Type B pancreatic cell (in vitro differentiated cells): ENCODE measurements at regions not wholly inside any gene's neighbourhood (a gene's known extent, or its start where the extent isn't known, plus 50 kb on each side); places are given as distances from the start of the nearest gene placed in this dataset.
A peak's percentile ranks its signal among the peaks of the same experiment; 100 is the strongest.

Experiments used
- DNase-seq: peaks from one replicate; pipeline ENCODE4 v3.0.0; 2021; ENCODE audit warnings: mixed read lengths; ENCODE audit not compliant: unreplicated experiment; ENCODE audit errors: extremely low spot score
- H3K27ac Mint-ChIP-seq: 2 replicates; pipeline ENCODE4 v1.8.0; 2021; ENCODE audit warnings: mild to moderate bottlenecking, mixed read lengths
- H3K27me3 Mint-ChIP-seq: 2 replicates; pipeline ENCODE4 v1.8.0; 2021; ENCODE audit warnings: mixed read lengths
- H3K36me3 Mint-ChIP-seq: 2 replicates; pipeline ENCODE4 v1.8.0; 2021; ENCODE audit warnings: mixed read lengths
- H3K4me1 Mint-ChIP-seq: one replicate; pipeline ENCODE4 v1.8.0; 2021; ENCODE audit warnings: mixed read lengths; ENCODE audit not compliant: unreplicated experiment
- H3K4me3 Mint-ChIP-seq: 2 replicates; pipeline ENCODE4 v1.8.0; 2021; ENCODE audit warnings: mild to moderate bottlenecking, mixed read lengths
- H3K9me3 Mint-ChIP-seq: 2 replicates; pipeline ENCODE4 v1.8.0; 2021; ENCODE audit warnings: mixed read lengths
- TF ChIP-seq, protein P1 (sequence below): fragments of 200-600 bp; sonication (generic); conservative IDR thresholded peaks from 2 replicates; pipeline ENCODE4 v1.5.0; 2021; ENCODE audit warnings: antibody characterized with exemption, mild to moderate bottlenecking

DNA sequence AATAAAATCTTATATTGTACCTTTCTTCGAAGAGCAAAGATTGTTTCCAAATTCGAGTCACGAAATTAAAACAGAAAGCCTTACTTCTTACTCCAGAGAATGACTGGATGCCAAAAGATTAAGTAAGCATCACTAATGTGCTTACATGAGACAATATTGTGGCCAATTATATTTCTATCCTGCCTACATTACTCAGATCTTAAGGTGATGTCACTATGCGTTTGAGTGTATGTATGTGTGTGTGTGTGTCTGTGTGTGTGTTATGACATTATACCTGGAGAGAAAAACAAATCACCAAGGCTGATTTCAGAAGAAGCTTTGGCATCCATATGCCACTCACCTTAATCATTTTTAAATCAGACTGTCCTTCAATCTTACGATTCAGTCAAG lies 556.3 kb downstream of the PPARGC1A start:
- Mint-ChIP-seq H3K4me3 (no peak overlapping the region), H3K36me3 (no peaks in the 10 kb centered on the region), H3K9me3 (no peaks in the 10 kb centered on the region), H3K4me1 (peaks cover 10% of the 10 kb centered on the region), H3K27ac (peak overlapping the region; percentile 74), H3K27me3 (no peaks in the 10 kb centered on the region)
- DNase-seq, result no peak
- TF ChIP-seq, protein P1, sequence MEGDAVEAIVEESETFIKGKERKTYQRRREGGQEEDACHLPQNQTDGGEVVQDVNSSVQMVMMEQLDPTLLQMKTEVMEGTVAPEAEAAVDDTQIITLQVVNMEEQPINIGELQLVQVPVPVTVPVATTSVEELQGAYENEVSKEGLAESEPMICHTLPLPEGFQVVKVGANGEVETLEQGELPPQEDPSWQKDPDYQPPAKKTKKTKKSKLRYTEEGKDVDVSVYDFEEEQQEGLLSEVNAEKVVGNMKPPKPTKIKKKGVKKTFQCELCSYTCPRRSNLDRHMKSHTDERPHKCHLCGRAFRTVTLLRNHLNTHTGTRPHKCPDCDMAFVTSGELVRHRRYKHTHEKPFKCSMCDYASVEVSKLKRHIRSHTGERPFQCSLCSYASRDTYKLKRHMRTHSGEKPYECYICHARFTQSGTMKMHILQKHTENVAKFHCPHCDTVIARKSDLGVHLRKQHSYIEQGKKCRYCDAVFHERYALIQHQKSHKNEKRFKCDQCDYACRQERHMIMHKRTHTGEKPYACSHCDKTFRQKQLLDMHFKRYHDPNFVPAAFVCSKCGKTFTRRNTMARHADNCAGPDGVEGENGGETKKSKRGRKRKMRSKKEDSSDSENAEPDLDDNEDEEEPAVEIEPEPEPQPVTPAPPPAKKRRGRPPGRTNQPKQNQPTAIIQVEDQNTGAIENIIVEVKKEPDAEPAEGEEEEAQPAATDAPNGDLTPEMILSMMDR, result no peak

DNA sequence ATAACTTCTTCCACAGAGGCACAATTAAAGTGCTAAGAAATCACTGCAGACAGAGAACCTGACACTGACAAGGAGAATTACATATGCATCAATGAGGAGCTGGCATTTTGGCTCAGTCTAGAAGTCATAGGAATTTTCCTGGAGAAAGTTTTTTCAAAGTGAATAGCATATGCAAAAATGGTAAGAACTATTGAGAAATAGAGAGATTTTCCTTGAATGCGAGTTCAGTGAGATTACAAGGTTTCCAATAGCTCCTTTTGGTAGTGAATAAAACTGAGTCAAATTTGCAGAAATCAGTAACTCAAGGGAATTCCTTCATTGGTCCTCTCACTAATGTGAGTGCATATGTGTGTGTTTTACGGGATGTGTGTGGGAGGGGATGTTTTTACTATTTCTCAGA lies 557.5 kb downstream of the PPARGC1A start:
- H3K27me3 Mint-ChIP-seq, result no peaks in the 10 kb centered on the region
- H3K4me1 Mint-ChIP-seq, result peaks cover 10% of the 10 kb centered on the region
- DNase-seq, result no peak
- no peak overlapping the region for H3K27ac Mint-ChIP-seq
- H3K36me3 Mint-ChIP-seq, result no peaks in the 10 kb centered on the region
- H3K4me3 Mint-ChIP-seq, result no peak overlapping the region
- TF ChIP-seq, protein P1, result no peak
- no peaks in the 10 kb centered on the region for H3K9me3 Mint-ChIP-seq

DNA sequence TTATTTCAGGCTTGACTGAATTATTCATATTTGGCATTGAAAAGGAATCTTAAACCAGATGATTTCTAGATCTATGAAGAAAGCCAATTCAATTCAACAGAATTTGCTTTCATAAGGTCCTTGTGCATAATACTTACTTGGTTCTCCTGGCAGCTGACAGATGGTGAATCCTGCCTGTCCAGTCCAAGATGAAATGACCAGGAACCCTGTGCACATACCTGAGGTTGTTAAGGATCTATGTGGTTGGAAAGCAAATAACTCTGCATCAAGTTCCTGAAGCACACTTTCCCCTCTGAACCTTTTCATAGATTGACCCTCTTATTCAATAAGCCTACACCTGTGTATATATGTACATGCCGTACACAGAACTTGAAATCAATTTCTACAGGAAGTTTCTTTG lies 562.7 kb downstream of the PPARGC1A start:
- H3K4me1 Mint-ChIP-seq, result no peaks in the 10 kb centered on the region
- H3K27ac Mint-ChIP-seq, result no peak overlapping the region
- no peaks in the 10 kb centered on the region for H3K36me3 Mint-ChIP-seq
- no peak for DNase-seq
- peaks cover 5% of the 10 kb centered on the region for H3K9me3 Mint-ChIP-seq
- H3K27me3 Mint-ChIP-seq, result no peaks in the 10 kb centered on the region
- H3K4me3 Mint-ChIP-seq, result no peak overlapping the region
- TF ChIP-seq, protein P1, result no peak

DNA sequence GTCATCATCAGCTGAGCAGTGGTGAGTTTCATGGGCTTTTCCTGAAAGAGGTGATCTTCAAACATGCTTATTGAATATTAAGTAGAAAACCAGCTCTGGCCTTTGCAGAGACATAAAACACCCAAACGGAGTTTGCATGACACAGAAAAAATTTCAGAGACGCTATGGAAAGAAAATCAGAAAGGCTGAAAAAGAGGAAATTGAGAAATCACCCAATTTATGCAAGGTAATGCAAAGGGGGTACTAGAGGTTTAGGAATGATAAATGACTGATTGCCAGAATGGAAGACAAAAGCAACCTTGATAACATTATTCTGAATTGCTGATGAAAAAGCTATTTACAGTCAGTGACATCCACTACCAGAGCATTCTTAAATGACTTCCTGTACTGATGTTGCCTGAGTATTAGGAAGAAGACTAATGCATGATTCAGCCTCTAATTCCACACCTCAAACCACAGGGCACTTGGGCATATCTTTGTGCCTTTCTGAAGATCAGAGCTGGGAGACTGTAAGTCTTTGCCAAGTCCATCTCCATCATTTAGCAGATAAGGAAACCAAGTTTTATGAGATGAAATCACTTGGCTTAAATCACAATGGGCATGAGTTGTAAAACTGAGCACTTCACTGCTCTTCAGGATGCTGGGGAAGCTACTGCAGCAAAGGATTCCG lies 565.7 kb downstream of the PPARGC1A start:
- no peak overlapping the region for H3K27ac Mint-ChIP-seq

DNA sequence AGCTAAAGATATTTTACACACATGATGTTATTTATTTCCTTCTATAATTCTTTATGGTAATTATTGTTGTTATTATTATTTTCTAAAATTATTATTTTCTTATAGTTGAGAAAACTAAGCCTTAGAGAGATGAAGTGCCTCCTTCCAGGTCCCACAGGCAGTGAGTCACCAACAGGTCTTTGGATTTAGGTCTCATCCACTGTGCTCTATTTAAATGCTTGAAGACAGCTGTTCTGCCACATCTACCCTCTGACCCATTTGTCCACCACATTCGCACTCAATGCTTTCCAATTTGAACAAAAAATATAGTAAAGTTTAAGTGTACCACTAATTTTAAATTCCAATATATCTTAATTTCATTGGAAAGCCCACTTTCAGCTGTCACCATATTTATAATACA lies 566.4 kb downstream of the PPARGC1A start:
- Mint-ChIP-seq H3K27ac (no peak overlapping the region), H3K4me1 (peaks cover 5% of the 10 kb centered on the region), H3K36me3 (no peaks in the 10 kb centered on the region), H3K27me3 (peaks cover 4% of the 10 kb centered on the region), H3K4me3 (no peak overlapping the region), H3K9me3 (peaks cover 5% of the 10 kb centered on the region)
- TF ChIP-seq, protein P1, result no peak
- no peak for DNase-seq

More for the DNA sequence above, 565.7 kb downstream of the PPARGC1A start:
- no peak for DNase-seq
- H3K4me1 Mint-ChIP-seq, result peaks cover 5% of the 10 kb centered on the region
- H3K27me3 Mint-ChIP-seq, result peaks cover 4% of the 10 kb centered on the region
- no peaks in the 10 kb centered on the region for H3K36me3 Mint-ChIP-seq
- H3K9me3 Mint-ChIP-seq, result peaks cover 5% of the 10 kb centered on the region
- TF ChIP-seq, protein P1, result no peak
- no peak overlapping the region for H3K4me3 Mint-ChIP-seq

DNA sequence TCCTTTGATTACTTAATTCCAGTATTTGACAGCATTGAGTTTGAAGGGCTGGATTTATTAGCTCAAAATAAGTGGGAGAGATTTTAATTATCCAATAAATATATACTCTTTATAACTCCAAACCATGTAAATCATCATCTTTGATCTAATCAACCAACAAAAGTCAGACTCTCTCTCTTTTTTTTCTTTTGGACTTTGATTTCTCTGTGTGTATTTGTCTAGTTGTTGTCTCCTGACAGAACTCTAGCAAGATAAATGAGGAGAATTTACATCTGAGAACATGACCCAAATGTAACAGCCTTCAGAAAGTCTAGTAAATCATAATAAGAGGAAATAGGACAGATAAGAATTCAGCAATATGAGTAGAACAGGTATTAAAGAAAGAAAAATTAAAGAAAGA lies 567.1 kb downstream of the PPARGC1A start:
- DNase-seq, result no peak
- Mint-ChIP-seq H3K27me3 (peaks cover 4% of the 10 kb centered on the region), H3K27ac (peak overlapping the region; percentile 24), H3K36me3 (no peaks in the 10 kb centered on the region), H3K4me1 (peaks cover 5% of the 10 kb centered on the region), H3K9me3 (peaks cover 5% of the 10 kb centered on the region), H3K4me3 (no peak overlapping the region)
- TF ChIP-seq, protein P1, result no peak
